ENCODE measurements at regions not wholly inside any gene's neighbourhood (a gene's known extent, or its start where the extent isn't known, plus 50 kb on each side); places are given as distances from the start of the nearest gene placed in this dataset.

DNA sequence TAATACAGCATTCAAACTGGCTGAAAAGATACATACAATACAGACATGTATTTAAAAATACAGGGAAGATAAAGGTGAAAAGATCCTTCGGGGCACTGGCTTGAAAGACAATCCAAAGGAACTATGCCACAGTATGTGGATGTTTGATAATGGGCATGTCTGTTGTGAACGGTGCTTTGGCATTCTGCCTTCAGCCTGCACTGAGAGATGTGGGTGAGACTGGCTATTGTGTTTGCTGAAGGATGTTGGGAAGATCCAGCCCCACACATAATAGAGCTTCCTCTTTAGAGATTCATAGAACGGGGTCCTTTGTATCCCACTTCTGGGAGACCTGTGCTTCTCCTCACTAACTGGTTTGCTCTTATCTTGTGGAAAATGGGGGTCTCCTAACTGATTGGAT, 65.1 kb upstream of the CXCR4 start:
- ChIA-PET RAD21 (ENCODE audit: unreplicated experiment) (no interaction called here), CTCF (no interaction called here), SMC1A (ENCODE audit: uncharacterized antibody, unreplicated experiment) (no interaction called here), POLR2A (no interaction called here)
- intact Hi-C loops (cut with micrococcal nuclease; ENCODE audit: unreplicated experiment), result no loop called here
- in situ Hi-C loops (cut with MboI), result no loop called here
- no peak overlapping the region for H3K4me3 ChIP-seq
- no peaks in the 10 kb centered on the region for H3K27me3 ChIP-seq (replicated peaks in 1 of 2; ENCODE audit: control insufficient read depth in 2 of 2, insufficient read depth in 2 of 2, low read length in 1 of 2)
- no peaks in the 10 kb centered on the region for H3K36me3 ChIP-seq (ENCODE audit: control insufficient read depth in 2 of 2, insufficient read depth in 2 of 2, low read length in 1 of 2)
- no peaks in the 10 kb centered on the region for H3K79me2 ChIP-seq (ENCODE audit: control insufficient read depth, insufficient read depth, low read length)
- no peaks in the 10 kb centered on the region for H4K20me1 ChIP-seq (ENCODE audit: control insufficient read depth, insufficient read depth)
- no peak overlapping the region for H3K9ac ChIP-seq (ENCODE audit: control insufficient read depth, insufficient read depth, low read length)
- no peak overlapping the region for H3K4me2 ChIP-seq (ENCODE audit: control insufficient read depth, insufficient read depth)
- no peaks in the 10 kb centered on the region; the same call in 2 of the 3 replicates for H3K9me3 ChIP-seq (replicated peaks; ENCODE audit: control insufficient read depth, insufficient read depth, low read length)
- no peaks in the 10 kb centered on the region for H3K4me1 ChIP-seq (ENCODE audit: control insufficient read depth, insufficient read depth, low read length)
- ATAC-seq, result no peak
- H3K27ac ChIP-seq (ENCODE audit: control insufficient read depth, insufficient read depth), result no peak overlapping the region
- DNase-seq (ENCODE audit: low read depth, low spot score), result no peak
- WGBS (ENCODE audit: insufficient coverage, insufficient replicate concordance, low lambda C conversion rate, missing lambda C conversion rate), result 40% methylated on average over 3 of the region's 3 CpGs
- H2AFZ ChIP-seq (ENCODE audit: control insufficient read depth, low read depth, low read length), result no peak overlapping the region
- TF ChIP-seq SIX5 (IDR thresholded peaks at IDR 0.05; ENCODE audit: low read depth, low read length, severe bottlenecking), result no peak
- no peak for TF ChIP-seq NRF1 (conservative IDR thresholded peaks at IDR 0.05; ENCODE audit: low read depth, low read length)
- no peak for TF ChIP-seq ZSCAN29 (IDR thresholded peaks at IDR 0.05)
- TF ChIP-seq IRF3 (IDR thresholded peaks at IDR 0.05), result no peak
- no peak for TF ChIP-seq RB1 (IDR thresholded peaks at IDR 0.05; ENCODE audit: borderline replicate concordance)
- TF ChIP-seq PKNOX1 (IDR thresholded peaks at IDR 0.05), result no peak
- no peak for TF ChIP-seq SREBF2 (IDR thresholded peaks at IDR 0.05; ENCODE audit: low read length)
- no peak for TF ChIP-seq CREB1 (IDR thresholded peaks at IDR 0.05; ENCODE audit: low read depth)
- TF ChIP-seq HCFC1 (IDR thresholded peaks at IDR 0.05; ENCODE audit: low read length), result no peak
- TF ChIP-seq ATF7 (IDR thresholded peaks at IDR 0.05; ENCODE audit: low read depth), result no peak
- TF ChIP-seq SMC3 (IDR thresholded peaks at IDR 0.05; ENCODE audit: borderline replicate concordance, low read length), result no peak
- no peak for TF ChIP-seq SUPT20H (IDR thresholded peaks at IDR 0.05; ENCODE audit: borderline replicate concordance, control insufficient read depth, low read depth, low read length)
- no peak for TF ChIP-seq REST (IDR thresholded peaks at IDR 0.05; ENCODE audit: low read depth, low read length)
- BruUV-seq (replicated peaks), result no TSS peak
- FAIRE-seq, result no peak

Measured in GM12878 (cell line).